ENCODE measurements at regions not wholly inside any gene's neighbourhood (a gene's known extent, or its start where the extent isn't known, plus 50 kb on each side); places are given as distances from the start of the nearest gene placed in this dataset.

- no peak for DNase-seq
Observed at GRCh38 chr6:29884261-29884660, 56.6 kb downstream of the HLA-G start.

- DNase-seq: no peak
Observed at GRCh38 chr6:29886701-29887100, 55.6 kb upstream of the HLA-A start.

DNA sequence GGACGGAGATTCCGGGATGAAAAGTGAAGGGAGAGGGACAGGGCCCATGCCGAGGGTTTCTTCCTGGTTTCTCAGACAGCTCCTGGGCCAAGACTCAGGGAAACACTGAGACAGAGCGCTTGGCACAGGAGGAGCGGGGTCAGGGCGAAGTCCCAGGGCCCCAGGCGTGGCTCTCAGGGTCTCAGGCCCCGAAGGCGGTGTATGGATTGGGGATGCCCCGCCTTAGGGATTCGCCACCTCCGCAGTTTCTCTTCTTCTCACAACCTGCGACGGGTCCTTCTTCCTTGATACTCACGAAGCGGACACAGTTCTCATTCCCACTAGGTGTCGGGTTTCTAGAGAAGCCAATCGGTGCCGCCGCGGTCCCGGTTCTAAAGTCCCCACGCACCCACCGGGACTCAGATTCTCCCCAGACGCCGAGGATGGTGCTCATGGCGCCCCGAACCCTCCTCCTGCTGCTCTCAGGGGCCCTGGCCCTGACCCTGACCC lies 55.0 kb upstream of the HLA-A start:
- DNase-seq: peak; percentile 58

DNA sequence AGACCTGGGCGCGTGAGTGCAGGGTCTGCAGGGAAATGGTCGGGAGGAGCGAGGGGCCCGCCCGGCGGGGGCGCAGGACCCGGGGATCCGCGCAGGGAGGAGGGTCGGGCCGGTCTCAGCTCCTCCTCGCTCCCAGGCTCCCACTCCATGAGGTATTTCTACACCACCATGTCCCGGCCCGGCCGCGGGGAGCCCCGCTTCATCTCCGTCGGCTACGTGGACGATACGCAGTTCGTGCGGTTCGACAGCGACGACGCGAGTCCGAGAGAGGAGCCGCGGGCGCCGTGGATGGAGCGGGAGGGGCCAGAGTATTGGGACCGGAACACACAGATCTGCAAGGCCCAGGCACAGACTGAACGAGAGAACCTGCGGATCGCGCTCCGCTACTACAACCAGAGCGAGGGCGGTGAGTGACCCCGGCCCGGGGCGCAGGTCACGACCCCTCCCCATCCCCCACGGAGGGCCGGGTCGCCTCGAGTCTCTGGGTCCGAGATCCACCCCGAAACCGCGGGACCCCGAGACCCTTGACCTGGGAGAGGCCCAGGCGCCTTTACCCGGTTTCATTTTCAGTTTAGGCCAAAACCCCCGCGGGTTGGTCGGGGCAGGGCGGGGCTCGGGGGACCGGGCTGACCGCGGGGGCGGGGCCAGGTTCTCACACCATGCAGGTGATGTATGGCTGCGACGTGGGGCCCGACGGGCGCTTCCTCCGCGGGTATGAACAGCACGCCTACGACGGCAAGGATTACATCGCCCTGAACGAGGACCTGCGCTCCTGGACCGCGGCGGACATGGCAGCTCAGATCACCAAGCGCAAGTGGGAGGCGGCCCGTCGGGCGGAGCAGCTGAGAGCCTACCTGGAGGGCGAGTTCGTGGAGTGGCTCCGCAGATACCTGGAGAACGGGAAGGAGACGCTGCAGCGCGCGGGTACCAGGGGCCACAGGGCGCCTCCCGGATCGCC lies 54.2 kb upstream of the HLA-A start:
- peak; percentile 93 for DNase-seq

Measured in RPMI8226 (cell line).